ENCODE measurements at regions not wholly inside any gene's neighbourhood (a gene's known extent, or its start where the extent isn't known, plus 50 kb on each side); places are given as distances from the start of the nearest gene placed in this dataset.

- ATAC-seq (ENCODE audit: low read depth) (no peak), DNase-seq (no peak)
- Mint-ChIP-seq H3K27ac (no peak overlapping the region), H3K4me1 (no peaks in the 10 kb centered on the region), H3K27me3 (no peaks in the 10 kb centered on the region), H3K9me3 (ENCODE audit: insufficient read depth) (peaks cover 4% of the 10 kb centered on the region), H3K4me3 (no peak overlapping the region)
- Histone ChIP-seq H3K9me3 (ENCODE audit: control extremely low read depth in 1 of 3, control insufficient read depth in 2 of 3, insufficient read depth in 1 of 3, low read length in 2 of 3) (peaks cover 0 to 5% (median 0%) of the 10 kb centered on the region in 3 donors), H3K27me3 (replicated peaks in 1 of 4; ENCODE audit: control extremely low read depth in 1 of 4, control insufficient read depth in 3 of 4, insufficient read depth in 4 of 4, low read length in 3 of 4) (no peaks in the 10 kb centered on the region), H3K27ac (ENCODE audit: low read length in 2 of 2) (no peak overlapping the region), H2AFZ (ENCODE audit: insufficient read depth, low read depth, low read length, poor library complexity, severe bottlenecking) (no peak overlapping the region), H3K36me3 (replicated peaks in 1 of 2; ENCODE audit: control extremely low read depth in 1 of 2, control insufficient read depth in 1 of 2, extremely low read depth in 1 of 2, insufficient read depth in 2 of 2, low read length in 1 of 2) (no peaks in the 10 kb centered on the region), H3K4me1 (ENCODE audit: control insufficient read depth in 2 of 2, insufficient read depth in 2 of 2, low read length in 2 of 2) (no peaks in the 10 kb centered on the region), H4K20me1 (ENCODE audit: control insufficient read depth, insufficient read depth, low read length, poor library complexity, severe bottlenecking) (no peaks in the 10 kb centered on the region), H3K4me2 (replicated peaks; ENCODE audit: low read depth, low read length, poor library complexity, severe bottlenecking) (no peak overlapping the region), H3K79me2 (ENCODE audit: control insufficient read depth, insufficient read depth, low read length) (no peaks in the 10 kb centered on the region), H3K9ac (ENCODE audit: low read length) (no peak overlapping the region), H3K4me3 (ENCODE audit: control extremely low read depth in 1 of 5, extremely low read depth in 1 of 5, insufficient read depth in 1 of 5, low read depth in 2 of 5, low read length in 4 of 5) (no peak overlapping the region)
- ChIA-PET CTCF (no interaction called here), POLR2A (no interaction called here)
- TF ChIP-seq CTCF (IDR thresholded peaks at IDR 0.05) (no peak), EZH2 (IDR thresholded peaks at IDR 0.05; ENCODE audit: borderline replicate concordance, insufficient read depth, low read depth, low read length, poor library complexity, severe bottlenecking) (no peak)
- WGBS (ENCODE audit: insufficient coverage) = no CpG with 5 or more reads among the region's 2 CpGs
- intact Hi-C loops (cut with micrococcal nuclease) = no loop called here
Observed at GRCh38 chr12:97977870-97978405, 515.3 kb downstream of the RMST start.

GRCh38 chr12:97982684-97983083 is 520.1 kb downstream of the RMST start:
- no peak for ATAC-seq (ENCODE audit: low read depth)
- Histone ChIP-seq H3K9me3 (ENCODE audit: control extremely low read depth in 1 of 3, control insufficient read depth in 2 of 3, insufficient read depth in 1 of 3, low read length in 2 of 3) (peaks cover 0 to 5% (median 1%) of the 10 kb centered on the region in 3 donors), H3K9ac (ENCODE audit: low read length) (no peak overlapping the region), H3K4me3 (ENCODE audit: control extremely low read depth in 1 of 5, extremely low read depth in 1 of 5, insufficient read depth in 1 of 5, low read depth in 2 of 5, low read length in 4 of 5) (no peak overlapping the region), H3K27me3 (replicated peaks in 1 of 4; ENCODE audit: control extremely low read depth in 1 of 4, control insufficient read depth in 3 of 4, insufficient read depth in 4 of 4, low read length in 3 of 4) (no peaks in the 10 kb centered on the region), H2AFZ (ENCODE audit: insufficient read depth, low read depth, low read length, poor library complexity, severe bottlenecking) (no peak overlapping the region), H3K79me2 (ENCODE audit: control insufficient read depth, insufficient read depth, low read length) (no peaks in the 10 kb centered on the region), H3K4me2 (replicated peaks; ENCODE audit: low read depth, low read length, poor library complexity, severe bottlenecking) (no peak overlapping the region), H3K27ac (ENCODE audit: low read length in 2 of 2) (no peak overlapping the region), H3K4me1 (ENCODE audit: control insufficient read depth in 2 of 2, insufficient read depth in 2 of 2, low read length in 2 of 2) (no peaks in the 10 kb centered on the region), H3K36me3 (replicated peaks in 1 of 2; ENCODE audit: control extremely low read depth in 1 of 2, control insufficient read depth in 1 of 2, extremely low read depth in 1 of 2, insufficient read depth in 2 of 2, low read length in 1 of 2) (no peaks in the 10 kb centered on the region), H4K20me1 (ENCODE audit: control insufficient read depth, insufficient read depth, low read length, poor library complexity, severe bottlenecking) (no peaks in the 10 kb centered on the region)
- Mint-ChIP-seq H3K27ac (no peak overlapping the region), H3K27me3 (no peaks in the 10 kb centered on the region), H3K4me1 (no peaks in the 10 kb centered on the region), H3K4me3 (no peak overlapping the region), H3K9me3 (ENCODE audit: insufficient read depth) (peaks cover 4% of the 10 kb centered on the region)
- no CpG with 5 or more reads among the region's 3 CpGs for WGBS (ENCODE audit: insufficient coverage)
- POLR2A ChIA-PET = no interaction called here
- no peak for TF ChIP-seq CTCF (IDR thresholded peaks at IDR 0.05)
- no peak for TF ChIP-seq EZH2 (IDR thresholded peaks at IDR 0.05; ENCODE audit: borderline replicate concordance, insufficient read depth, low read depth, low read length, poor library complexity, severe bottlenecking)
- intact Hi-C loops (cut with micrococcal nuclease) = no loop called here
- DNase-seq = no peak
- CTCF ChIA-PET = no interaction called here
